Epithelial cell of esophagus (primary cell): ENCODE measurements at regions not wholly inside any gene's neighbourhood (a gene's known extent, or its start where the extent isn't known, plus 50 kb on each side); places are given as distances from the start of the nearest gene placed in this dataset.

Source experiments
- DNase-seq: peaks from one replicate; pipeline ENCODE4 v3.0.0; 2010; ENCODE audit warnings: low read depth
- H3K4me3 ChIP-seq: 2 replicates; pipeline ENCODE4 v1.5.1; 2011; ENCODE audit warnings: mild to moderate bottlenecking, low read length, control low read depth
- TF ChIP-seq, protein P1 (sequence below): IDR thresholded peaks from 2 replicates; pipeline ENCODE4 v1.5.1; 2011; ENCODE audit warnings: low read depth, mild to moderate bottlenecking, low read length, control low read depth, inconsistent platforms; ENCODE audit not compliant: insufficient read depth; ENCODE audit errors: missing control alignments

DNA sequence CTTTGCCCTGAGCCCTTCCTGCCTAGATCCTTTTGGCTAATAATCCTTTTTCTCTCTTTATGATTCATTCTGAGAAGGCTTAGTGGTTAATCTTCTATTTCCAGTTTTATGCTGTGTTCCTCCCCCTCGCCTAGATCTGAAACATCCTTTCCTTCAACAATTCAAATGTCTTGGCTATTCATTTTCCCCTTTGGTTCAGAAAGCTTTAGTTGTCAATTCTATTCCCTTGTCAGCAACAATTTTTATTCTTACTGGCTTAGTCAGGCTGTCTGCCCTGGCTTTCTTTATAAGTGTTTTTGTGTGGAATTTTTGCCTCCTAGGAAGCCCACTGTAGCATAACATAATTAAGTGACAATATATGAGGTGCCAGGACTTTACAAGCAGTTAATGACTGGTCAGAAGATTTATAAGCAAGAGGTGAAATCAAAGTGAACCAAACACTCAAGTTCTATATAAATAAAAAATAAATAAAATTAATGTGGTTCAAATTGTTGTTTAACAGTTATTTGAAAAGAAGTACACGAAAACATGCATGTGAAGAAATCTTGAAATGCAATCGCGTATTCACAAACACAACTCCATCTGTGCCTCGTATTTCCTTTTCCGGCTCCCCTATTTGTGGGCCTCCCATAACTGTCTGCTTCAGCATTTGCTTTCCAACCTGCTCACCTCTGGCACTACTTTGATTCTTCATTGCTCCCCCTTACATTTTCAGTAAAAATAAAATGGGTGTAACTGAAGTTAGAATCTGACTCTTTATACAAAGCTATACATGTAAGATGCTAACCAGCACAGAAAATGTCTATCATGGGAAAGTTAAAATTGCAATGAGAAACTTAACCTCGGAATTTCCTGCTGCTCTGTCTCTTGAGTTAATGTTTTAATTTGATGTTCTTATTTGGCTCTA, 235.4 kb downstream of the SPRY1 start:
- TF ChIP-seq, protein P1, sequence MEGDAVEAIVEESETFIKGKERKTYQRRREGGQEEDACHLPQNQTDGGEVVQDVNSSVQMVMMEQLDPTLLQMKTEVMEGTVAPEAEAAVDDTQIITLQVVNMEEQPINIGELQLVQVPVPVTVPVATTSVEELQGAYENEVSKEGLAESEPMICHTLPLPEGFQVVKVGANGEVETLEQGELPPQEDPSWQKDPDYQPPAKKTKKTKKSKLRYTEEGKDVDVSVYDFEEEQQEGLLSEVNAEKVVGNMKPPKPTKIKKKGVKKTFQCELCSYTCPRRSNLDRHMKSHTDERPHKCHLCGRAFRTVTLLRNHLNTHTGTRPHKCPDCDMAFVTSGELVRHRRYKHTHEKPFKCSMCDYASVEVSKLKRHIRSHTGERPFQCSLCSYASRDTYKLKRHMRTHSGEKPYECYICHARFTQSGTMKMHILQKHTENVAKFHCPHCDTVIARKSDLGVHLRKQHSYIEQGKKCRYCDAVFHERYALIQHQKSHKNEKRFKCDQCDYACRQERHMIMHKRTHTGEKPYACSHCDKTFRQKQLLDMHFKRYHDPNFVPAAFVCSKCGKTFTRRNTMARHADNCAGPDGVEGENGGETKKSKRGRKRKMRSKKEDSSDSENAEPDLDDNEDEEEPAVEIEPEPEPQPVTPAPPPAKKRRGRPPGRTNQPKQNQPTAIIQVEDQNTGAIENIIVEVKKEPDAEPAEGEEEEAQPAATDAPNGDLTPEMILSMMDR: no peak
- DNase-seq: peak; percentile 51
- H3K4me3 ChIP-seq: no peak overlapping the region

DNA sequence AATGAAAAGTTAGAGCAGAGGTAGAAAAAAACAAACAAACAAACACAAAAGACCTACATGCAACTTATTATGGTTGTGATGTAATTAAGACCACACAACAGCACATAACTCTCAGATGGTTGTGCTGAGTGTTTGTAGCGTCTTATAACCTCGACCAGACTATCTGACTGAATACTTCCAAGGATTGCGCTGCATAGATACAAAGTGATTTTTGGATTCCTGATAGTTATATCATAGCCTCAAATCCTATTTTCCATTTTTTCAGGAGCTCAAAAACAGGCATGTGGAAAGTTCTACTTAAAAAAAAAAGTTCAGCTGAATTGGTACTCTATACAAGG, 236.1 kb downstream of the SPRY1 start:
- H3K4me3 ChIP-seq: no peak overlapping the region
- DNase-seq: no peak
- TF ChIP-seq, protein P1: no peak

DNA sequence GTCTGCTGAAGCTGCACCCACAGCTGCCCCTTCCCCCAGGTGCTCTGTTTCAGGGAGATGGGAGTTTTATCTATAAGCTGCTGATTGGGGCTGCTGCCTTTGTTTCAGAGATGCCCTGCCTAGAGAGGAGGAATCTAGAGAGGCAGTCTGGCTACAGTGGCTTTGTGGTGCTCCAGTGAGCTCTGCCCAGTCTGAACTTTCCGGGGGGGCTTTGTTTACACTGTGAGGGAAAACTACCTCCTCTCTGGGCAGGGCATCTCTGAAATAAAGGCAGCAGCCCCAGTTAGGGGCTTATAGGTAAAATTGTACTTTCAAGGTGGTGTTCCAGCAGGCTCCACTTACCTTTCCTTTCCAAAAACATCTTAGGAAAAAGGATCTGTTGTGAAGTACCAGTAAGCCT, 242.2 kb downstream of the SPRY1 start:
- no peak overlapping the region for H3K4me3 ChIP-seq
- DNase-seq: no peak
- TF ChIP-seq, protein P1: no peak

DNA sequence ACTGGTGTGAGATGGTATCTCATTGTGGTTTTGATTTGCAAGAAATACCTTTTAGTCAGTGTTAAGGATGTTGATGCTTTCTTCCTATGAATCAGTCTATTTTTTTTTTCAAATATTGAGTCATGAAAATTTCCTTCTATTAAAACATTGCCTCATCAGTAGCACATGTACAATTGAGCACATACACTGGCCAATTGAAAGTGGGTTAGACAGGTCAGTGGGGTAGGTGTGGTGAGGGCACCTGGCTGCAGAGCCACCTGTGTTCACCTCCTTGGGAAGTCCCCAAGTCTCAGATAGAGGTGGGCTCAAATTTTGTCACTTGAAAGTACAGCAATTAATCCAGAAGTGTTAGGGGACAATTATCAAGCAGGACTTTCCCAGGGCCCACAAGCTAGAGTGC, 243.7 kb downstream of the SPRY1 start:
- TF ChIP-seq, protein P1: no peak
- H3K4me3 ChIP-seq: no peak overlapping the region
- peak; percentile 81 for DNase-seq

DNA sequence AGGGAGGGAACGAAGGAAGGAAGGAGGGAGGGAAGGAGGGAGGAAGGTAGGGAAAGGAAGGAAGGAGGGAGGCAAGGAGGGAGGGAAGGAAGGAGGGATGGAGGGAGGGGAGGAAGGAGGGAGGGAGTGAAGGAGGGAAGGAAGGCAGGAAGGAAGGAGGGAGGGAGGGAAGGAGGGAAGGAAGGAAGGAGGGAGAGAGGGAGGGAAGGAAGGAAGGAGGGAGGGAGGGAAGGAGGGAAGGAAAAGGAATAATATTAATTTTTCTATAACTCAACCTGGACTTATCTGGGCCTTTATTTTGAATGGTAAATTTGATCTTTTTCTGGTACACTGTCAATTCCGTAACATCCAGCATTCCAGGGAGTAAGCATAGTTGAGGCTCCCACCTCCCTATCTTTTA, 244.2 kb downstream of the SPRY1 start:
- no peak overlapping the region for H3K4me3 ChIP-seq
- no peak for DNase-seq
- TF ChIP-seq, protein P1: no peak

DNA sequence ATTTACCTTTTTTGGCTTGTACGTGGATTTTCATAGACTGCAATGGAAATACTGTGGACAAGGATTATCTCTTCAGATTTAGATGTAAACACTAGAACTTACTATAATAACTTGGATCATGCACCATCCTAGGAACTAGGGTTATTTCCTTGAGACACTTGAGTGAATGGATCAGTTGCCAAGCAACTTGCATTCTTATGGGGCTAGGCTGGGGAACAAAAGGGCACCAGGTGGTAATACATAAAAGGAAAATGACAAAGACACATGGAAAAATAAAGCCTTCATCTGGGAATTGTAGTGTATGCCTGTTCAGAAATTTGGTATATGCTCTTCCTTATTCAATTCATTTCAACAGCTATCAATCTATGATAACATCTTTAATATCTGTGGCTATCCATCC, 247.1 kb downstream of the SPRY1 start:
- no peak for DNase-seq
- TF ChIP-seq, protein P1: no peak
- H3K4me3 ChIP-seq: no peak overlapping the region

DNA sequence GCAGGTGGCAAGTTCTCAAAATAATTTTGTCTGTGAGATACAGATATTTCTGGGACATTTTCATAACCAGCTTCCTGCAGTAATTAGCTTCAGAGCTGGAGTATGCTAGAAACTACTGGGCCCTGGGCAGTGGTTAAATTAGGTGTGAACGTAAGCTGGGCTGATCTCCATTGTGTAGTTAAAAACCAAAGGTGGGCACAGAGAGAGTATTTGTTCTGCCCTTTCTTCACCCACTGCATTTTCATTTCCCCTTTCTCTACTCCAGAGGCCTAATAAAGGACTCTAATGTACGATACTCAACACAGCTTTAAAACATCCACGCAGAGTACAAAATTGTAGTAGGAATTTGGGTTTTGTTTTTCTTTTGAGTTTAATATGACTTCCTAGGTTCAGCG, 252.7 kb downstream of the SPRY1 start:
- DNase-seq: no peak
- H3K4me3 ChIP-seq: no peak overlapping the region

More for the DNA sequence above, 252.7 kb downstream of the SPRY1 start:
- TF ChIP-seq, protein P1: no peak
